Breast epithelium (tissue), 3 donors: ENCODE measurements at regions not wholly inside any gene's neighbourhood (a gene's known extent, or its start where the extent isn't known, plus 50 kb on each side); places are given as distances from the start of the nearest gene placed in this dataset.

Experiments used
- CTCF ChIP-seq, 3 donors: fragments of 450-650 bp; IDR thresholded peaks; one replicate each; pipeline ENCODE4 v1.5.1; 2016 to 2017; ENCODE audit warnings: antibody characterized with exemption in 3 of 3, mild to moderate bottlenecking in 3 of 3, moderate library complexity in 3 of 3
- POLR2AphosphoS5 ChIP-seq, 3 donors: sonication (generic); formaldehyde crosslinking; IDR thresholded peaks; one replicate each; pipeline ENCODE4 v1.6.1; 2017; ENCODE audit warnings: antibody characterized with exemption in 3 of 3

- TF ChIP-seq CTCF (IDR thresholded peaks at IDR 0.05), result no peak
- TF ChIP-seq POLR2AphosphoS5 (IDR thresholded peaks at IDR 0.05), result no peak
Observed at GRCh38 chr3:164515256-164515655, 563.0 kb downstream of the SI start.
